Testis (tissue), 2 donors: ENCODE measurements at regions not wholly inside any gene's neighbourhood (a gene's known extent, or its start where the extent isn't known, plus 50 kb on each side); places are given as distances from the start of the nearest gene placed in this dataset.

Source experiments
- POLR2A ChIP-seq: fragments of 450-650 bp; IDR thresholded peaks from one replicate; pipeline ENCODE4 v1.6.1; 2017; ENCODE audit warnings: antibody characterized with exemption, mild to moderate bottlenecking, moderate library complexity
- TF ChIP-seq, protein P1 (sequence below), 3 experiments: fragments of 450-650 bp in 2 of 3; fragments of 200-600 bp in 1 of 3; sonication (generic) in 1 of 3; IDR thresholded peaks; one replicate each; pipeline ENCODE4 v1.5.1; 2016 to 2019; ENCODE audit warnings: antibody characterized with exemption in 3 of 3, mild to moderate bottlenecking in 2 of 3, moderate library complexity in 1 of 3

DNA sequence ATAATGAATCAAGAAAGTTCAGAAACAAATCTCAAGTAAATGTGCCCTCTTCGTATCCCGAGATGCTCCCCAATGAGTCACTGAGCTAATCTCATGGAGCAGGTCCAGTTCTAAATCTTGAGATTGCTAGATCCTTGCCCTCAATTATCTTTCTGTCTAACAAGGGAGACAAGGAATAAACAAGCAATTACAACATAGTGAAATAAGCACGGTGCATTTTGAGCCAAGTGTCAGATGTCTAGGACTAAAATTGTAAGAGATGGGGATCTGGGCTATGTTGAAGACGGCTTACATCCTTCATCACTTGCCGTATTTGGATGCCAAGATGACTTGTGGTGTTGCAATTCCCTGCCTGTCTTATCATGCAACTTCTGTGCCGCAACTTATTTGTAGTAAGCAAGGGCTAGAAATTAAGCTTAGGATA, 56.5 kb upstream of the ADGRF1 start:
- TF ChIP-seq, protein P1, sequence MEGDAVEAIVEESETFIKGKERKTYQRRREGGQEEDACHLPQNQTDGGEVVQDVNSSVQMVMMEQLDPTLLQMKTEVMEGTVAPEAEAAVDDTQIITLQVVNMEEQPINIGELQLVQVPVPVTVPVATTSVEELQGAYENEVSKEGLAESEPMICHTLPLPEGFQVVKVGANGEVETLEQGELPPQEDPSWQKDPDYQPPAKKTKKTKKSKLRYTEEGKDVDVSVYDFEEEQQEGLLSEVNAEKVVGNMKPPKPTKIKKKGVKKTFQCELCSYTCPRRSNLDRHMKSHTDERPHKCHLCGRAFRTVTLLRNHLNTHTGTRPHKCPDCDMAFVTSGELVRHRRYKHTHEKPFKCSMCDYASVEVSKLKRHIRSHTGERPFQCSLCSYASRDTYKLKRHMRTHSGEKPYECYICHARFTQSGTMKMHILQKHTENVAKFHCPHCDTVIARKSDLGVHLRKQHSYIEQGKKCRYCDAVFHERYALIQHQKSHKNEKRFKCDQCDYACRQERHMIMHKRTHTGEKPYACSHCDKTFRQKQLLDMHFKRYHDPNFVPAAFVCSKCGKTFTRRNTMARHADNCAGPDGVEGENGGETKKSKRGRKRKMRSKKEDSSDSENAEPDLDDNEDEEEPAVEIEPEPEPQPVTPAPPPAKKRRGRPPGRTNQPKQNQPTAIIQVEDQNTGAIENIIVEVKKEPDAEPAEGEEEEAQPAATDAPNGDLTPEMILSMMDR (IDR thresholded peaks at IDR 0.05) = no peak
- TF ChIP-seq POLR2A = no peak
